HepG2 (cell line): ENCODE measurements at regions not wholly inside any gene's neighbourhood (a gene's known extent, or its start where the extent isn't known, plus 50 kb on each side); places are given as distances from the start of the nearest gene placed in this dataset.

Experiments
- BHLHE40 ChIP-seq: IDR thresholded peaks from 2 replicates; pipeline ENCODE4 v1.6.1; 2011; ENCODE audit warnings: low read length, improper control_type of control experiment
- CHD4 ChIP-seq: fragments of 200-600 bp; sonication (generic); IDR thresholded peaks from 2 replicates; pipeline ENCODE4 v1.7.0; 2017; ENCODE audit warnings: mild to moderate bottlenecking, low read length, borderline replicate concordance
- GLI4 ChIP-seq: sonication (generic); formaldehyde crosslinking; IDR thresholded peaks from 2 replicates; pipeline ENCODE4 v1.5.1; 2020; ENCODE audit warnings: missing genetic modification reagents, mild to moderate bottlenecking, moderate library complexity, borderline replicate concordance
- HOXA9 ChIP-seq: sonication (generic); formaldehyde crosslinking; IDR thresholded peaks from 2 replicates; pipeline ENCODE4 v1.8.1; 2022; ENCODE audit warnings: missing genetic modification reagents, mild to moderate bottlenecking, moderate library complexity, borderline replicate concordance
- IKZF1 ChIP-seq: fragments of 450-650 bp; IDR thresholded peaks from 2 replicates; pipeline ENCODE4 v1.7.1; 2016
- MAFF ChIP-seq: IDR thresholded peaks from 2 replicates; pipeline ENCODE4 v1.6.1; 2011; ENCODE audit warnings: low read depth, low read length, improper control_type of control experiment
- MAFK ChIP-seq, 2 experiments: IDR thresholded peaks in 1 of 2; conservative IDR thresholded peaks in 1 of 2; 2 replicates each; pipeline ENCODE4 v1.6.1; 2011; ENCODE audit warnings: improper control_type of control experiment in 2 of 2, low read length in 2 of 2
- MIER2 ChIP-seq: IDR thresholded peaks from 2 replicates; pipeline ENCODE4 v1.6.1; 2016; ENCODE audit warnings: missing biosample characterization, missing genetic modification reagents
- NFATC3 ChIP-seq: sonication (generic); formaldehyde crosslinking; IDR thresholded peaks from 2 replicates; pipeline ENCODE4 v1.5.1; 2020; ENCODE audit warnings: mild to moderate bottlenecking, missing genetic modification reagents
- NFYB ChIP-seq: sonication (generic); formaldehyde crosslinking; IDR thresholded peaks from 2 replicates; pipeline ENCODE4 v1.4.0; 2020; ENCODE audit warnings: missing genetic modification reagents
- TAF15 ChIP-seq: fragments of 200-400 bp; formaldehyde crosslinking; IDR thresholded peaks from one replicate; pipeline ENCODE4 v1.6.1; 2018; ENCODE audit warnings: mild to moderate bottlenecking, low read depth, low read length; ENCODE audit not compliant: poor library complexity, severe bottlenecking
- TCF7 ChIP-seq: sonication (generic); IDR thresholded peaks from 2 replicates; pipeline ENCODE4 v1.6.1; 2016; ENCODE audit warnings: antibody characterized with exemption, low read depth
- TOPORS ChIP-seq: sonication (generic); formaldehyde crosslinking; IDR thresholded peaks from 2 replicates; pipeline ENCODE4 v1.8.0; 2023; ENCODE audit warnings: mild to moderate bottlenecking, missing genetic modification reagents
- ZBTB7A ChIP-seq: sonication (generic); formaldehyde crosslinking; IDR thresholded peaks from 2 replicates; pipeline ENCODE4 v1.8.0; 2022; ENCODE audit warnings: mild to moderate bottlenecking, missing genetic modification reagents
- ZBTB7B ChIP-seq: sonication (generic); formaldehyde crosslinking; IDR thresholded peaks from 2 replicates; pipeline ENCODE4 v1.4.0; 2020; ENCODE audit warnings: missing genetic modification reagents
- ZFAT ChIP-seq: sonication (generic); formaldehyde crosslinking; conservative IDR thresholded peaks from 2 replicates; pipeline ENCODE4 v1.8.1; 2023; ENCODE audit warnings: missing genetic modification reagents, inconsistent platforms
- ZIK1 ChIP-seq: sonication (generic); formaldehyde crosslinking; IDR thresholded peaks from 2 replicates; pipeline ENCODE4 v1.5.0; 2020; ENCODE audit warnings: mild to moderate bottlenecking, low read depth, missing genetic modification reagents, borderline replicate concordance
- ZNF142 ChIP-seq: sonication (generic); formaldehyde crosslinking; IDR thresholded peaks from 2 replicates; pipeline ENCODE4 v1.4.0; 2020; ENCODE audit warnings: missing genetic modification reagents
- ZNF234 ChIP-seq: sonication (generic); formaldehyde crosslinking; conservative IDR thresholded peaks from 2 replicates; pipeline ENCODE4 v1.5.1; 2020; ENCODE audit warnings: mild to moderate bottlenecking, missing genetic modification reagents
- ZNF451 ChIP-seq: sonication (generic); formaldehyde crosslinking; IDR thresholded peaks from 2 replicates; pipeline ENCODE4 v1.5.0; 2020; ENCODE audit warnings: mild to moderate bottlenecking, missing genetic modification reagents
- ZNF660 ChIP-seq: sonication (generic); formaldehyde crosslinking; IDR thresholded peaks from 2 replicates; pipeline ENCODE4 v1.5.1; 2020; ENCODE audit warnings: mild to moderate bottlenecking, low read depth, missing genetic modification reagents, borderline replicate concordance
- ZNF713 ChIP-seq: sonication (generic); formaldehyde crosslinking; IDR thresholded peaks from 2 replicates; pipeline ENCODE4 v1.4.0; 2020; ENCODE audit warnings: mild to moderate bottlenecking, missing genetic modification reagents
- ZXDC ChIP-seq: sonication (generic); formaldehyde crosslinking; IDR thresholded peaks from 2 replicates; pipeline ENCODE4 v1.5.0; 2020; ENCODE audit warnings: mild to moderate bottlenecking, missing genetic modification reagents

GRCh38 chr2:234687718-234688475, 191.0 kb upstream of the ARL4C start (continued):
- TF ChIP-seq ZNF142 (CRISPR knock-in tag), result no peak
- no peak for TF ChIP-seq IKZF1
- TF ChIP-seq GLI4 (CRISPR knock-in tag), result no peak
- TF ChIP-seq ZNF234, result no peak
- peak; percentile 50; the same call in 1 of the 2 replicates for TF ChIP-seq ZXDC
- peak; percentile 92 for TF ChIP-seq HOXA9
- TF ChIP-seq CHD4, result no peak; the same call in 1 of the 2 replicates
- no peak for TF ChIP-seq NFATC3
- no peak for TF ChIP-seq ZNF713 (CRISPR knock-in tag)
- TF ChIP-seq TCF7, result no peak
- TF ChIP-seq MAFF, result no peak
- TF ChIP-seq BHLHE40, result no peak
- no peak for TF ChIP-seq MAFK (conservative IDR thresholded peaks at IDR 0.05 in 1 of 2, IDR thresholded peaks at IDR 0.05 in 1 of 2; ENCODE audit: low read length in 2 of 2)
- no peak for TF ChIP-seq ZFAT
- no peak for TF ChIP-seq ZBTB7B (CRISPR knock-in tag)
- no peak for TF ChIP-seq MIER2 (CRISPR knock-in tag)
- no peak for TF ChIP-seq ZNF660 (CRISPR knock-in tag)
- TF ChIP-seq ZNF451 (CRISPR knock-in tag), result 0 out of 2 replicates have a peak, but pooled peaks have one; percentile 69
- peak; percentile 54; the same call in 1 of the 2 replicates for TF ChIP-seq ZBTB7A (CRISPR knock-in tag)
- TF ChIP-seq TAF15, result no peak
- no peak; the same call in 1 of the 2 replicates for TF ChIP-seq TOPORS (CRISPR knock-in tag)
- 0 out of 2 replicates have a peak, but pooled peaks have one; percentile 66 for TF ChIP-seq ZIK1
- TF ChIP-seq NFYB (CRISPR knock-in tag), result no peak
